CD8-positive, alpha-beta memory T cell (primary cell): ENCODE measurements at regions not wholly inside any gene's neighbourhood (a gene's known extent, or its start where the extent isn't known, plus 50 kb on each side); places are given as distances from the start of the nearest gene placed in this dataset.
A peak's percentile ranks its signal among the peaks of the same experiment; 100 is the strongest.
"Not testable (repeated sequence)": the region's sequence is repeated elsewhere in the genome, so short reads cannot be mapped to it uniquely, and the experiment has no call there.

Experiments
- CTCF ChIA-PET: fragments of 350-600 bp; sonication (Branson Sonifier 250); formaldehyde crosslinking; loops from one replicate; lab custom pipeline; 2021; ENCODE audit warnings: antibody characterized with exemption; lab: Charles Lee
- POLR2A ChIA-PET: fragments of 350-600 bp; sonication (Branson Sonifier 250); formaldehyde crosslinking; loops from one replicate; lab custom pipeline; 2021; ENCODE audit warnings: antibody characterized with exemption; lab: Charles Lee
- DNase-seq, 5 donors: peaks; one replicate each; pipeline versions ENCODE4 v3.0.0 to v3.0.0-alpha.2; 2020 to 2022; ENCODE audit warnings: mixed read lengths in 1 of 5
- H3K27ac ChIP-seq: one replicate; pipeline ENCODE4 v1.7.0; 2013; ENCODE audit warnings: low read depth, mild to moderate bottlenecking, low read length, moderate library complexity
- H3K27me3 ChIP-seq: 2 replicates; pipeline ENCODE4 v1.7.0; 2013; ENCODE audit warnings: low read length, mild to moderate bottlenecking; ENCODE audit not compliant: insufficient read depth, poor library complexity, severe bottlenecking
- H3K36me3 ChIP-seq: 2 replicates; pipeline ENCODE4 v1.7.0; 2013; ENCODE audit warnings: mild to moderate bottlenecking, low read length, moderate library complexity; ENCODE audit not compliant: insufficient read depth
- H3K4me1 ChIP-seq: 2 replicates; pipeline ENCODE4 v1.7.0; 2013; ENCODE audit warnings: mild to moderate bottlenecking, low read length, moderate library complexity; ENCODE audit not compliant: insufficient read depth
- H3K4me3 ChIP-seq: 2 replicates; pipeline ENCODE4 v1.7.0; 2013; ENCODE audit warnings: mild to moderate bottlenecking, low read length
- H3K9me3 ChIP-seq: 2 replicates; pipeline ENCODE4 v1.7.0; 2013; ENCODE audit warnings: mild to moderate bottlenecking, low read length
- H3K27ac Mint-ChIP-seq, 8 donors: one replicate each; pipeline ENCODE4 v1.8.0; 2020 to 2021; ENCODE audit warnings: mixed read lengths in 8 of 8, mild to moderate bottlenecking in 6 of 8, inconsistent platforms in 3 of 8, moderate library complexity in 3 of 8
- H3K27me3 Mint-ChIP-seq, 2 donors: one replicate each; pipeline ENCODE4 v1.8.0; 2020 to 2021; ENCODE audit warnings: mixed read lengths in 2 of 2, mild to moderate bottlenecking in 1 of 2, moderate library complexity in 1 of 2
- H3K36me3 Mint-ChIP-seq, 3 donors: one replicate each; pipeline ENCODE4 v1.8.0; 2020 to 2021; ENCODE audit warnings: mixed read lengths in 3 of 3, inconsistent platforms in 1 of 3, mild to moderate bottlenecking in 1 of 3
- H3K4me1 Mint-ChIP-seq, 3 donors: one replicate each; pipeline ENCODE4 v1.8.0; 2020 to 2021; ENCODE audit warnings: mixed read lengths in 3 of 3, inconsistent platforms in 1 of 3, mild to moderate bottlenecking in 1 of 3
- H3K4me3 Mint-ChIP-seq, 7 donors: one replicate each; pipeline ENCODE4 v1.8.0; 2020 to 2021; ENCODE audit warnings: mixed read lengths in 7 of 7, mild to moderate bottlenecking in 6 of 7, moderate library complexity in 4 of 7, inconsistent platforms in 2 of 7
- H3K9me3 Mint-ChIP-seq, 5 donors: one replicate each; pipeline ENCODE4 v1.8.0; 2020 to 2022; ENCODE audit warnings: mixed read lengths in 5 of 5, mild to moderate bottlenecking in 3 of 5, moderate library complexity in 2 of 5, inconsistent platforms in 1 of 5

- H3K4me1 Mint-ChIP-seq, H3K27me3 Mint-ChIP-seq, H3K4me3 ChIP-seq, DNase-seq, H3K9me3 Mint-ChIP-seq, H3K36me3 Mint-ChIP-seq, H3K36me3 ChIP-seq, H3K27me3 ChIP-seq, H3K9me3 ChIP-seq, POLR2A ChIA-PET, CTCF ChIA-PET, H3K27ac ChIP-seq, H3K4me3 Mint-ChIP-seq, H3K27ac Mint-ChIP-seq, H3K4me1 ChIP-seq: not testable (repeated sequence)
Observed at GRCh38 chr14:105598040-105598763, 71.8 kb downstream of the TMEM121 start.

GRCh38 chr14:105598925-105599586 lies 72.7 kb downstream of the TMEM121 start:
- CTCF ChIA-PET, H3K4me1 ChIP-seq, H3K9me3 ChIP-seq, H3K9me3 Mint-ChIP-seq, H3K27me3 Mint-ChIP-seq, H3K4me1 Mint-ChIP-seq, H3K27ac Mint-ChIP-seq, DNase-seq, H3K36me3 ChIP-seq, H3K27me3 ChIP-seq, POLR2A ChIA-PET, H3K4me3 Mint-ChIP-seq, H3K27ac ChIP-seq, H3K36me3 Mint-ChIP-seq, H3K4me3 ChIP-seq: not testable (repeated sequence)

GRCh38 chr14:105600195-105600938 lies 74.0 kb downstream of the TMEM121 start:
- H3K4me1 Mint-ChIP-seq, POLR2A ChIA-PET, H3K27me3 ChIP-seq, H3K27ac Mint-ChIP-seq, H3K9me3 Mint-ChIP-seq, H3K36me3 Mint-ChIP-seq, H3K9me3 ChIP-seq, H3K4me3 Mint-ChIP-seq, H3K4me3 ChIP-seq, H3K27ac ChIP-seq, H3K36me3 ChIP-seq, H3K27me3 Mint-ChIP-seq, CTCF ChIA-PET, H3K4me1 ChIP-seq: not testable (repeated sequence)
- DNase-seq, result peak in 1 of 5 donors; percentile 45

- Histone ChIP-seq H3K4me1 (no peaks in the 10 kb centered on the region), H3K27me3 (no peaks in the 10 kb centered on the region), H3K4me3 (no peak overlapping the region), H3K36me3 (no peaks in the 10 kb centered on the region), H3K9me3 (no peaks in the 10 kb centered on the region), H3K27ac (no peak overlapping the region)
- peaks cover 0 to 2% of the 10 kb centered on the region in 2 donors for H3K27me3 Mint-ChIP-seq
- no peak overlapping the region for H3K4me3 Mint-ChIP-seq
- H3K27ac Mint-ChIP-seq, result no peak overlapping the region
- CTCF ChIA-PET, result no interaction called here
- POLR2A ChIA-PET, result no interaction called here
- no peaks in the 10 kb centered on the region for H3K36me3 Mint-ChIP-seq
- H3K4me1 Mint-ChIP-seq, result no peaks in the 10 kb centered on the region
- H3K9me3 Mint-ChIP-seq, result no peaks in the 10 kb centered on the region
- no peak for DNase-seq
Observed at GRCh38 chr14:105600939-105601359, 74.6 kb downstream of the TMEM121 start.

- Mint-ChIP-seq H3K9me3 (no peaks in the 10 kb centered on the region), H3K36me3 (no peaks in the 10 kb centered on the region), H3K4me3 (no peak overlapping the region), H3K27ac (no peak overlapping the region), H3K27me3 (peaks cover 0 to 2% of the 10 kb centered on the region in 2 donors), H3K4me1 (no peaks in the 10 kb centered on the region)
- no peak overlapping the region for H3K27ac ChIP-seq
- no peak for DNase-seq
- no peaks in the 10 kb centered on the region for H3K36me3 ChIP-seq
- no peaks in the 10 kb centered on the region for H3K9me3 ChIP-seq
- H3K27me3 ChIP-seq, result no peaks in the 10 kb centered on the region
- ChIA-PET CTCF (no interaction called here), POLR2A (no interaction called here)
- H3K4me1 ChIP-seq, result no peaks in the 10 kb centered on the region
- no peak overlapping the region for H3K4me3 ChIP-seq
Observed at GRCh38 chr14:105601360-105602242, 75.2 kb downstream of the TMEM121 start.

- no peaks in the 10 kb centered on the region for H3K4me1 Mint-ChIP-seq
- no peaks in the 10 kb centered on the region for H3K36me3 Mint-ChIP-seq
- Histone ChIP-seq H3K27ac (no peak overlapping the region), H3K36me3 (no peaks in the 10 kb centered on the region), H3K27me3 (no peaks in the 10 kb centered on the region), H3K4me1 (no peaks in the 10 kb centered on the region), H3K4me3 (no peak overlapping the region), H3K9me3 (no peaks in the 10 kb centered on the region)
- POLR2A ChIA-PET, result no interaction called here
- H3K9me3 Mint-ChIP-seq, result no peaks in the 10 kb centered on the region
- no peak for DNase-seq
- H3K4me3 Mint-ChIP-seq, result no peak overlapping the region
- CTCF ChIA-PET, result no interaction called here
- no peak overlapping the region for H3K27ac Mint-ChIP-seq
- peaks cover 0 to 2% of the 10 kb centered on the region in 2 donors for H3K27me3 Mint-ChIP-seq
Observed at GRCh38 chr14:105602243-105602750, 75.9 kb downstream of the TMEM121 start.

- DNase-seq, result no peak
- Mint-ChIP-seq H3K9me3 (no peaks in the 10 kb centered on the region), H3K36me3 (no peaks in the 10 kb centered on the region), H3K27ac (no peak overlapping the region), H3K4me3 (no peak overlapping the region), H3K27me3 (peaks cover 0 to 2% of the 10 kb centered on the region in 2 donors), H3K4me1 (no peaks in the 10 kb centered on the region)
- no peaks in the 10 kb centered on the region for H3K9me3 ChIP-seq
- no peak overlapping the region for H3K27ac ChIP-seq
- H3K4me1 ChIP-seq, result no peaks in the 10 kb centered on the region
- H3K4me3 ChIP-seq, result no peak overlapping the region
- no peaks in the 10 kb centered on the region for H3K27me3 ChIP-seq
- H3K36me3 ChIP-seq, result no peaks in the 10 kb centered on the region
- ChIA-PET CTCF (no interaction called here), POLR2A (no interaction called here)
Observed at GRCh38 chr14:105602799-105603793, 76.7 kb downstream of the TMEM121 start.
